HEK293 (cell line): ENCODE measurements at regions not wholly inside any gene's neighbourhood (a gene's known extent, or its start where the extent isn't known, plus 50 kb on each side); places are given as distances from the start of the nearest gene placed in this dataset.

Experiments used
- CTCF ChIA-PET: fragments of 350-600 bp; formaldehyde crosslinking; extraction: SDS; loops from one replicate; lab custom pipeline; 2021; ENCODE audit warnings: antibody characterized with exemption; lab: Yijun Ruan, JAX
- POLR2A ChIA-PET: fragments of 300-600 bp; formaldehyde crosslinking; extraction: SDS; loops from one replicate; lab custom pipeline; 2020; ENCODE audit warnings: antibody characterized with exemption, inconsistent platforms; lab: Yijun Ruan, JAX
- H3K27ac ChIP-seq: fragments of 200-500 bp; sonication (Bioruptor generic); 2 replicates; pipeline ENCODE4 v1.5.1; 2014; ENCODE audit warnings: low read depth, low read length, control low read depth, inconsistent platforms; ENCODE audit errors: extremely low read depth
- H3K36me3 ChIP-seq, 2 experiments: fragments of 200-500 bp in 1 of 2; sonication (Bioruptor generic) in 1 of 2; 1 replicate in 1 of 2; 2 replicates in 1 of 2; pipeline ENCODE4 v1.5.1; 2014 to 2017; ENCODE audit warnings: inconsistent platforms in 2 of 2, low read length in 2 of 2; ENCODE audit not compliant: control insufficient read depth in 2 of 2, insufficient read depth in 1 of 2
- H3K4me1 ChIP-seq: fragments of 200-500 bp; sonication (Bioruptor generic); 2 replicates; pipeline ENCODE4 v1.5.1; 2014; ENCODE audit warnings: mild to moderate bottlenecking, low read length, inconsistent platforms; ENCODE audit not compliant: control insufficient read depth, insufficient read depth
- H3K4me3 ChIP-seq: 2 replicates; pipeline ENCODE4 v1.5.1; 2011; ENCODE audit warnings: low read depth, mild to moderate bottlenecking, control low read depth, low read length, moderate library complexity
- H3K9me3 ChIP-seq: fragments of 200-500 bp; sonication (Bioruptor generic); 2 replicates; pipeline ENCODE4 v1.5.1; 2014; ENCODE audit warnings: low read depth, low read length, inconsistent platforms; ENCODE audit not compliant: control insufficient read depth, insufficient read depth
- BCL6B ChIP-seq: fragments of 450-650 bp; formaldehyde crosslinking; IDR thresholded peaks from 2 replicates; pipeline ENCODE4 v1.5.1; 2017; ENCODE audit warnings: missing biosample characterization, missing genetic modification characterization
- MYNN ChIP-seq: fragments of 450-650 bp; formaldehyde crosslinking; IDR thresholded peaks from 2 replicates; pipeline ENCODE4 v1.5.1; 2016; ENCODE audit warnings: missing biosample characterization, missing genetic modification characterization, borderline replicate concordance
- PRDM4 ChIP-seq: fragments of 450-650 bp; formaldehyde crosslinking; IDR thresholded peaks from 2 replicates; pipeline ENCODE4 v1.5.1; 2017; ENCODE audit warnings: missing biosample characterization, missing genetic modification characterization
- ZBTB6 ChIP-seq: fragments of 450-650 bp; formaldehyde crosslinking; IDR thresholded peaks from 2 replicates; pipeline ENCODE4 v1.5.1; 2017; ENCODE audit warnings: missing biosample characterization, missing genetic modification characterization
- ZIC2 ChIP-seq: fragments of 450-650 bp; formaldehyde crosslinking; IDR thresholded peaks from 2 replicates; pipeline ENCODE4 v1.5.1; 2016; ENCODE audit warnings: missing biosample characterization, missing genetic modification characterization
- ZNF148 ChIP-seq: fragments of 450-650 bp; formaldehyde crosslinking; IDR thresholded peaks from 2 replicates; pipeline ENCODE4 v1.5.0; 2017; ENCODE audit warnings: missing biosample characterization, missing genetic modification characterization, borderline replicate concordance
- ZNF18 ChIP-seq: fragments of 450-650 bp; formaldehyde crosslinking; IDR thresholded peaks from 2 replicates; pipeline ENCODE4 v1.5.1; 2016; ENCODE audit warnings: missing biosample characterization, missing genetic modification characterization
- ZNF19 ChIP-seq: fragments of 450-650 bp; formaldehyde crosslinking; IDR thresholded peaks from 2 replicates; pipeline ENCODE4; 2016; ENCODE audit warnings: missing biosample characterization, missing genetic modification characterization, low read depth
- ZNF221 ChIP-seq: fragments of 450-650 bp; formaldehyde crosslinking; IDR thresholded peaks from 2 replicates; pipeline ENCODE4 v1.5.1; 2017; ENCODE audit warnings: missing biosample characterization, missing genetic modification characterization, borderline replicate concordance
- ZNF239 ChIP-seq: fragments of 450-650 bp; formaldehyde crosslinking; IDR thresholded peaks from 2 replicates; pipeline ENCODE4 v1.5.1; 2016; ENCODE audit warnings: missing biosample characterization, missing genetic modification characterization
- ZNF248 ChIP-seq: fragments of 450-650 bp; formaldehyde crosslinking; IDR thresholded peaks from 2 replicates; pipeline ENCODE4 v1.5.1; 2017; ENCODE audit warnings: missing biosample characterization, missing genetic modification characterization
- ZNF404 ChIP-seq: fragments of 450-650 bp; formaldehyde crosslinking; IDR thresholded peaks from 2 replicates; pipeline ENCODE4 v1.5.1; 2017; ENCODE audit warnings: missing biosample characterization, missing genetic modification characterization
- ZNF433 ChIP-seq: fragments of 450-650 bp; formaldehyde crosslinking; IDR thresholded peaks from 2 replicates; pipeline ENCODE4 v1.5.1; 2016; ENCODE audit warnings: missing biosample characterization, missing genetic modification characterization, low read depth
- ZNF518A ChIP-seq: fragments of 450-650 bp; formaldehyde crosslinking; conservative IDR thresholded peaks from 2 replicates; pipeline ENCODE4 v1.5.1; 2016; ENCODE audit warnings: low read depth, missing biosample characterization, missing genetic modification characterization
- ZNF530 ChIP-seq: fragments of 450-650 bp; formaldehyde crosslinking; IDR thresholded peaks from 2 replicates; pipeline ENCODE4 v1.5.1; 2016; ENCODE audit warnings: low read depth, missing biosample characterization, missing genetic modification characterization
- ZNF548 ChIP-seq: fragments of 450-650 bp; formaldehyde crosslinking; IDR thresholded peaks from 2 replicates; pipeline ENCODE4 v1.5.1; 2016; ENCODE audit warnings: missing biosample characterization, missing genetic modification characterization

GRCh38 chr5:139734539-139734916, 61.1 kb upstream of the PSD2 start:
- CTCF ChIA-PET = no interaction called here
- no peak overlapping the region for H3K27ac ChIP-seq
- POLR2A ChIA-PET = no interaction called here
- peaks cover 9% of the 10 kb centered on the region for H3K4me1 ChIP-seq
- TF ChIP-seq ZNF518A (tag by site-specific recombination) (no peak), ZNF239 (no peak), PRDM4 (tag by site-specific recombination) (no peak), ZNF433 (tag by site-specific recombination) (no peak), ZNF248 (tag by site-specific recombination) (no peak), ZNF404 (tag by site-specific recombination) (no peak), ZNF148 (tag by site-specific recombination) (no peak), ZNF19 (tag by site-specific recombination) (no peak), ZBTB6 (tag by site-specific recombination) (no peak), ZIC2 (tag by site-specific recombination) (no peak), ZNF530 (no peak), ZNF548 (no peak), ZNF221 (tag by site-specific recombination) (no peak), ZNF18 (tag by site-specific recombination) (no peak), BCL6B (tag by site-specific recombination) (no peak), MYNN (tag by site-specific recombination) (no peak)
- TF ChIP-seq, all 188 proteins: peak for 0
- H3K9me3 ChIP-seq = no peaks in the 10 kb centered on the region
- no peak overlapping the region for H3K4me3 ChIP-seq
- no peaks in the 10 kb centered on the region for H3K36me3 ChIP-seq
